GM10266 (cell line): ENCODE measurements at regions not wholly inside any gene's neighbourhood (a gene's known extent, or its start where the extent isn't known, plus 50 kb on each side); places are given as distances from the start of the nearest gene placed in this dataset.

Experiments
- DNase-seq: peaks from one replicate; pipeline ENCODE4 v3.0.0; 2012; ENCODE audit errors: extremely low spot score
- CTCF ChIP-seq: IDR thresholded peaks from 2 replicates; pipeline ENCODE4 v1.5.1; 2012; ENCODE audit warnings: mild to moderate bottlenecking, low read depth; ENCODE audit not compliant: control insufficient read depth, insufficient read depth; ENCODE audit errors: missing control alignments

GRCh38 chr2:129879614-129880180, 99.8 kb upstream of the RAB6C start:
- TF ChIP-seq CTCF: no peak
- no peak for DNase-seq

GRCh38 chr2:129880309-129880708, 99.2 kb upstream of the RAB6C start:
- no peak for TF ChIP-seq CTCF
- no peak for DNase-seq

GRCh38 chr2:129880971-129881370, 98.5 kb upstream of the RAB6C start:
- TF ChIP-seq CTCF: no peak
- DNase-seq: no peak

GRCh38 chr2:129881786-129882396, 97.6 kb upstream of the RAB6C start:
- DNase-seq: no peak
- no peak for TF ChIP-seq CTCF

GRCh38 chr2:129882476-129882875, 97.0 kb upstream of the RAB6C start:
- TF ChIP-seq CTCF: no peak
- no peak for DNase-seq

- no peak for TF ChIP-seq CTCF
- DNase-seq: no peak
These were observed 96.3 kb upstream of the RAB6C start for GRCh38 chr2:129883121-129883520.

GRCh38 chr2:129884221-129884786, 95.2 kb upstream of the RAB6C start:
- DNase-seq: no peak
- TF ChIP-seq CTCF: no peak
